DND-41 (cell line): ENCODE measurements at regions not wholly inside any gene's neighbourhood (a gene's known extent, or its start where the extent isn't known, plus 50 kb on each side); places are given as distances from the start of the nearest gene placed in this dataset.

Source experiments
- EZH2 ChIP-seq: IDR thresholded peaks from 3 replicates; pipeline ENCODE4 v1.6.1; 2012; ENCODE audit warnings: borderline replicate concordance, low read depth, mild to moderate bottlenecking, moderate library complexity, low read length, inconsistent platforms; ENCODE audit not compliant: severe bottlenecking
- TF ChIP-seq, protein P1 (sequence below): IDR thresholded peaks from 2 replicates; pipeline ENCODE4 v1.5.1; 2012; ENCODE audit warnings: borderline replicate concordance, low read length, moderate library complexity, mild to moderate bottlenecking; ENCODE audit not compliant: poor library complexity, severe bottlenecking; ENCODE audit errors: extremely low read depth

DNA sequence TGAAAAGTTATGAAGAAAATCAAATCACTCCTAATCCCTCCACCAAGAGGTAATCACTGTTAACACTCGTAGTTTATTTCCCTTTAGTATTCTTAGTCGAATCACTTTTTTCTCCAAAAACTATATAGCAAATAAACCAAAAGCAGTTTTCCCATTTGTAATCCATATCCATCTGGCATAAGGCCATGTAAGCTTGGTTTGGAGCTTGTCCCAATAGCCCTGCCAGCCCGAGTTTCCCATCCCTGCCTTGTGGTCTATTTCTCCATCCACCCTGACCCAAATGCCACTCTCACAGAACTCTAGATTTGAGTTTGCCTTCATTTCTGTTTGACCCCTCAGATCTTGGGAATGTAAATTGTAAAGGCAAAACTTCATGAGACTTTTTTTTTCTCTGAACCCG lies 71.8 kb upstream of the DSP start:
- TF ChIP-seq EZH2 = no peak
- TF ChIP-seq, protein P1, sequence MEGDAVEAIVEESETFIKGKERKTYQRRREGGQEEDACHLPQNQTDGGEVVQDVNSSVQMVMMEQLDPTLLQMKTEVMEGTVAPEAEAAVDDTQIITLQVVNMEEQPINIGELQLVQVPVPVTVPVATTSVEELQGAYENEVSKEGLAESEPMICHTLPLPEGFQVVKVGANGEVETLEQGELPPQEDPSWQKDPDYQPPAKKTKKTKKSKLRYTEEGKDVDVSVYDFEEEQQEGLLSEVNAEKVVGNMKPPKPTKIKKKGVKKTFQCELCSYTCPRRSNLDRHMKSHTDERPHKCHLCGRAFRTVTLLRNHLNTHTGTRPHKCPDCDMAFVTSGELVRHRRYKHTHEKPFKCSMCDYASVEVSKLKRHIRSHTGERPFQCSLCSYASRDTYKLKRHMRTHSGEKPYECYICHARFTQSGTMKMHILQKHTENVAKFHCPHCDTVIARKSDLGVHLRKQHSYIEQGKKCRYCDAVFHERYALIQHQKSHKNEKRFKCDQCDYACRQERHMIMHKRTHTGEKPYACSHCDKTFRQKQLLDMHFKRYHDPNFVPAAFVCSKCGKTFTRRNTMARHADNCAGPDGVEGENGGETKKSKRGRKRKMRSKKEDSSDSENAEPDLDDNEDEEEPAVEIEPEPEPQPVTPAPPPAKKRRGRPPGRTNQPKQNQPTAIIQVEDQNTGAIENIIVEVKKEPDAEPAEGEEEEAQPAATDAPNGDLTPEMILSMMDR = no peak
